GDM1 (cell line): ENCODE measurements at regions not wholly inside any gene's neighbourhood (a gene's known extent, or its start where the extent isn't known, plus 50 kb on each side); places are given as distances from the start of the nearest gene placed in this dataset.
"Not testable (repeated sequence)": the region's sequence is repeated elsewhere in the genome, so short reads cannot be mapped to it uniquely, and the experiment has no call there.

ENCODE experiments used
- DNase-seq: peaks from one replicate; lab custom pipeline; 2025; lab: John Stamatoyannopoulos, UW

DNA sequence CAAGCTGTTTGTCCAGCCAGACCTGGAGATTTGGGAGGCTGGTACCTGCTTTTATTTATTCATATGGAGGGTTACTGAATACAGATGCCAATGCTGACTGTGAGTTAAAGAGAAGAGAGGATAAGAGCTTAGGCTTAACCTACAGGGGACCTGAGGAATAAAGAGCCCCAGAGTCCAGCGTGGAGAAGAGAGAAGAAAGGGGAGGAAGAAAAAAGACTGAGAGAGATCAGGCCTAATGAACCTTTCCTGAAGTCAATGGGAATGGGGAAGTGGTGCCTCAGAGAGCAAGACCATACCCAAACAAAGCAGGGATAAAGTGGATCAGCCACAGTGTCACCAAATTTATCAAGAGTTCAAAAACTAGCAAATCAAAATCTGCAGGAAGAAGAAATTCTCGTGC, 348.6 kb upstream of the KCNH7 start:
- DNase-seq, result no peak

DNA sequence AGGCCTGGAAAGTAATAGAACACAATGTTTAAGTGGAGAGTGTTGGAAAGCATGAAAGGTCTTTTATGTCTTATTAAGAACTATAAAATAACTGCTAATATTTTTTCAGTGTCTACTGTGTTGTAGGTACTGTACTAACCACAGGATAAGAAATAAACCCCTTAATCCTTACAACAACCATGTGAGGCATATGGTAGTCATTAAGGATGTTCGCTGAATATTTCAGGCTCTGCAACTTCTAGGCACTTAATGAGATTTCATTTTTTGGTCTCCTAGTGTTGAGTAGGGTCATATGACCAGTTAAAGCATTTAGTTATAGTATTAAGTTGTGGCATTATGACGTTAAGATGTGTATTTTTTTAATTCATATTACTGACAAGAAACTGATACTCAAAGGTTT, 346.6 kb upstream of the KCNH7 start:
- no peak for DNase-seq

DNA sequence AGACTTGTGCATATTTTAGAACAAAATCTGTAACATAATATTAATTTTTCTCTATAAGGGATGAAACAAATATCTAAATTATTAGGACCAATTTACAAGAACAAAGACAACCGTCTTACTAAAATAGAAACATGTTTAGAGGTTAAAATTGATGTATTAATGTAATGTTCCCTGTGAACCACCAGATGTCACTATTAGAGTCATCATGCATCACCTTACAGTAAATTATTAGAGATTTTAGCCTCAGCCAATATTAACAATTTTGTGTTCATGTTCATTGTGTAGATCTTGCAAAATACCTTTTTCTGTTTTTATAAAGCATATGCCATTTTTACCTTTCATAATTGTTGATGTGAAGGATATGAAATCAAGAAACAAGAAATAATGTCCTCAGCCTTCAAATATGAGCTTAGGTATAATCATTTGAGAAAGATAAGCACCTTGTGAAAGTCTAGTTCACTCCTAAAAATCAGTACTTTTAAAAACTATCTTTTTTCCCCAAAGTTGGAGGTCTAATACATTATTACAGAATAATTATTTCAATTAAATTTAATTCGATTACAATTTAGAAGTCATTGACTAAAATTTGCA, 344.3 kb upstream of the KCNH7 start:
- no peak for DNase-seq

DNA sequence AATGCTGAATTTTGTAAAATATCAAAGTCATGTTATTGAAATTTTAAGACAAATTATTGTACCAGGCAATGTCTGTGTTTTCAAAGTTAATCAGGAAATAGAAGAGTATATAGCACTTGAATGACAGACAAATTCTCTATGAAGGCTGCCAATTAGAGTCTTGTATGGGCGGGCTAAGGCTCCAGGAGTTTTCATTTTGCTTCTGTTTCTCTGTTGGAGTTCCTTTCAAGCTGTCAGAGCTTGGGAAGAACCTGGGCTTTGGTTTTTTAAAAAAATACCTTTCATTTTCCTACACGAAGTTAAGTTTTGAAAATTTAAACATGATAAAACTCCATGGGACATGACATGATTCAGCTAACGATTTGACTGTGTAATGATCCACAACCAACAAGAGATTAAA, 339.0 kb upstream of the KCNH7 start:
- no peak for DNase-seq

DNA sequence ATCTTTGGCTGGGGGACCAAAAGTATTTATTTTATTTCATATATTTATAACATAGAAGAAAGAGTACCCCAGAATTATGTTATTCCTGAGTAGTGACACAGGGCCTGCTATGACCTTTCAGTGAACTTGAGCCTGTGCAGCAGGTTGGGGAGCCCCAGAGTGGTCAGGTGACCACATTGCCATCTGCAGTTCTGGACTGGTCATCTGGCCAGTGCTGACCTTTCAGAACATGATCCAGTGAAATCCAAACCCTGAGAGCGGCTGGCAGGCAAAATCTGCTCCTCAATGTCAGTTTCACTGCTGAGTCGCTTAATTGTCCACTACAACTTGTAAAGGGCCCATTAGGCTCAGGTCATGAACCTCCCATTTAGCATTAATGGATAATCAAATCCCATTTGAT, 336.7 kb upstream of the KCNH7 start:
- no peak for DNase-seq

DNA sequence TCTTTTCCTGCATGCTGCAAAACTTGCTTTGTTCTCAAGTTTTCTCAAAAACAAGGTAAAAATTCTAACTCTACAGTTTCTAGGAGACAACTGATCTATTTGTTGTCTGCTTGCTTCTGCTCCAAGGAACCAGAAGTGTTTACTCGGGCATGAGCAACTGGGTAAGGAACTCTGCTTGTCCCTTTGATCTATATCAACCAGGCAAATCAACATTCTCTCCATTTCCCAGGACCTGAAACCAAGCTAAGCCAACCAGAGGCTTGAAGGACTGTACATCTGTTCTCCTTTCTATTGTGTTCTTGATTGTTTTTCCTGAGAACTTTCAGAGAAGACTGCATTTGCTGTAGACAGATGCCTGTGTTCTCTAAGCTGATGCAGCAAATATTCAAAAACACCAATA, 335.0 kb upstream of the KCNH7 start:
- no peak for DNase-seq

DNA sequence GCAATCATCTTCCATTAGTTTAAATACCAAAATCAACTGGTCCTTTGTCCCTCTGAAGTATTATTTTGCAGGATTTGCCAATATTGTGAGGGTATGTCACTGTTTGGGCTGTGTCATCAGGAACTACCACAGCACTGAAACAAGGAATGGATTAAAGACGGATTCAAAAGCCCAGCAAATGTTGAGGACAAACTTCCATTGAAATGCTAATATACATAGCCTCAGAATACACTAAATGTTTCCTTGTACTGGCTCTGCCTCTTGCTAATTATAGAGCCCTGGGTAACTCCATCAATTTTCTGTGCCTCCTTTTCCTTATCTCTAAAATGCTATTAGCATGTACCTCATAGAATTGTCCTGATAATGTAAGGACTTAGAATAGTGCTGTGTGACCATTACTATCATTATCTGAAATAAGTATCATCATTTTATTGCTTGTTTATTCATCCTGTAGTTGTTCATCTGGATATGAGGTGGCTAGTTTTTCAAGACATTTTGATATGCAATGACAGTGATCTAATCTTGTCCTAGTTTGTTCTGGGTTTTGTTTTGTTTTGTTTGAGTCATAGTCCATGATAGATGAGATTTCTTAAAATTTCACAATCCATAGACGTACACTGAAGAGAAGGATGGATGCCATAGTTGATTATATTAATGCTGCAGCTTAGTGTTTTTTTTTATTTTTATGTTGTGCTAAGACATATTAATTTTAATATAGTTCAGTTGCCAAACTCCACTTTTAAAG, 333.4 kb upstream of the KCNH7 start:
- DNase-seq, result no peak

DNA sequence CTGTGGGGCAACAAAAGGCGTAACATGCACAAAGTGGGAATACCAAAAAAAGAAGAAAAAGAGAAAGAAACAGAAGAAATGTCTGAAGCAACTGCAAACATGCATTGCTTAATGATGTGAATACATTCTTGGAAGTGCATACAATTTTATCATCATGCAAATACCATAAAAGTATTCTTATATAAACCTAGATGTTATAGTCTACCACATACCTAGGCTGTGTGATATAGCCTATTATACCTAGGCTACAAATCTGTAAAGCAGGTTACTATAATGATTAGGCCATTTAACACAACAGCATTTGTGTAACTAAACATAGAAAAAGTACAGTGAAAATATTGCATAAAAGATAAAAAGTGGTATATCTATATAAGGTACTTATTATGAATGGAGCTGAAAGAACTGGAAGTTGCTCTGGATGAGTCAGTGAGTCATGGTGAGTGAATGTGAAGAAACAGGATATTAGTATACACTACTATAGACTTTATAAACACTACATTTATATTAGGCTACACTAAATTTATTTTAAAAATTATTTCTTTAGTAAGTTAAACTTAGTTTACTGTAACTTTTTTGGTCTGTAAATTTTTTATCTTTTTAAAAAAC, 319.4 kb upstream of the KCNH7 start:
- DNase-seq, result no peak

DNA sequence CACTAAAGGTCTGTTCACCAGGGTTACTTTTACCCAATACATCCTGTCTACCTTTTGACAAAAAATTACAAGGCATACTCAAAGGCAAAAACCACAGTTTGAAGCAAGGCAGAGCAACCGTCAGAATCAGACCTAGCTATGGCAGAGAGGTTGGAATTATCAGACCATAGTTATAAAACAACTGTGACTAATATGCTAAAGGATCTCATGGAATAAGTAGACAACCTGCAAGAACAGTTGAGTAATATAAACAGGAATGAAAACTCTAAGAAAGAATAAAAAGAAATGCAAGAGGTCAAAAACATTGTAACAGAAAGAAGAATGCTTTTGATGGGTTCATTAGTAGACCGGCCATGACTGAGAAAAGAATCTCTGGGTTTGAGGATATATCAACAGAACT, 318.8 kb upstream of the KCNH7 start:
- no peak for DNase-seq

DNA sequence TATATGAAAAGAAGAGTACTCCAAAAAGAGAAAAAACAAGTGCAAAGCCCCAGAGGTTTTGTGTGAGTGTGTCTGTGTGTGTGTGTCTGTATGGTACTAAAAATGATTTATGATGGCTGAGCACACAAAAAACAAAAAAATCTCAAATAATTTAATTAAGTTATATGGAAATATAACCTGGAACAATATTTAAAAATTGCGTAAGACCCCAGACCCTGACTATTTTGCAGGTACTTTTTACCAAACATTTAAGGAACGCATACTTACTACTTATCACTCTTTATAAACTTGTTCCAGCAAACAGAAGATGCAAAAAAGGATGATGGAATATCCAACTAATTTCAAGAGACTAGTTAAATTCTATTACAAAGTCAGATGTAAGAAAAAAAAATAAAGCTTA, 317.4 kb upstream of the KCNH7 start:
- DNase-seq, result no peak

DNA sequence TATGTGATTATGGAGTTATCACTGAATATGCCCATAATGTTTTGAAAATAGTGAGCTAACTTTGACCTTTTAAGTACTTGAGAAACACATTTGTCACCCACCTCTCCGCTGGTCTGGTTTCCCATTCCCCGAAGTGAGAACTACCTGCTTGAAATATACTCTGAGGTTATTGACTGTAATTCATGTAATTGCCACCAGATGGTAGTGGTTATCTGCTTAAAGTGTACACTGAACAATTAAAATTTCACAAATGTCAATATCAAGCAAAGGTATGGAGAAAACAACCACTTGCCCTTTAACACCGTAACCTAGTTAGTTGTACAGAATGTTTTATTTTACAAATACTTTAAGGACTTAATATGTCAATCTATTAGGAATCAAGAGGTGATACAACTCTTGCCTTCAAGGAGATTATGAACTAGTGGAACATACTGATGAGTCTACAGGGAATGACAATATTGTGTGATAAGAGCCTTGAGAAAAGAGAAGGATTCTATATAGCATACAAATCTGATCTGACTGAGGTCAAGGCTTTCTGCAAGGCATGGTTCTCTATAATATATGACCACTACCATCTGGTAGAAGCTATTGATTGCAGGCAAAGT, 316.8 kb upstream of the KCNH7 start:
- DNase-seq, result no peak

DNA sequence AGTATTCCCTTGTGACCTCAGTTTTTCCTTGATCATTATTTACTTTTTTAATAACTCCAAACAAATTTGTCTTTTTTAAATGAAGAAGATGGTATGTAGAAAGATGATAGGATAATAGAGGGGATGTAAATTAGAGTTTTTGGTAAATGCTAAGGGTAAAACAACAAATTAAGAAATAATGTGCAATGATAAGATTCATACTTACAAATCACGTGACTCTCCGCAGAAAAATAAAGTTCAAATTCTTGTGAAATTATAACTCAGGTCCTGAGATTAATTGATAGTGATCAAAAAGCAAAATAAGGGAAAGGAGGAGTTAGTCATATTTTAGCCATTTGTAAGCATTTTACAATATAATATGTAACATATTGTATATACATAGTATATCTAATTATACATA, 304.1 kb upstream of the KCNH7 start:
- DNase-seq, result no peak

DNA sequence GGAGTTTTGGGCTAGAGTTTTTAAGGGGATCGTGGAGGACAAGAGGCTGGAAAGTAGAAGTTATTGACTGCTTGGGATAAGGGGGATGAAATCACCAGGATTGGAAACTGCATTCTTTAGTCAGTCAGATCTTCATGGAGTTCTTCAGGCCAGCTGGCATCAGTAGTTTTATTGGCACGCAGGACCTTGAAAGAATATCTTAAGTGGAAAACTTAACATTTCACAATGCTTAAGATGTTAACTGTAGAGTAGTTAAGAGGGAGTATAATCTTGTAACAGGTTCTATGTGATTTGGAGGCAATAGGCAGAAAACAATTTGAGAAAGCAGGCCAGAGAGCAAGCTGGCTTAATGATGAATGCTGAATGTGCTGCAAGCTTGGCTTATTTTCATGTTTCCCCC, 300.4 kb upstream of the KCNH7 start:
- no peak for DNase-seq

DNA sequence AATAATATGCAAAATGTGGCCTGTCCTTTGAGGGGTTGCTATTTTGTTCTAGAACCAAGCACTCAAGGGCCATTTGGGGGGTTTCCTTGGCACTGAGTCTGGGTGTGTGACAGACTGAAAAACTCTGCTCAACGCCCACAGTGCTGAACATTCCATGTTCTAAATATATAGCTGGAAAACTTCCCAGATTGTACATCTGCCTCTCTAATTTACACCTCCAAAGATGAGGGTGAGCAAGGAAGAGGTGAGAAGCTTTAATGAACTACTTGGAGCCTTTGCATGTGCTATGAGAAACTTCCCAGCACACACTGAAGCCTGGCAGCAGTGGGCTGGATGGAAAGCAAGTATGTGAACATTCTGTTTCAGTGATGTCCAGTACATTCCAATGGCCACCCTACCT, 296.7 kb upstream of the KCNH7 start:
- no peak for DNase-seq

DNA sequence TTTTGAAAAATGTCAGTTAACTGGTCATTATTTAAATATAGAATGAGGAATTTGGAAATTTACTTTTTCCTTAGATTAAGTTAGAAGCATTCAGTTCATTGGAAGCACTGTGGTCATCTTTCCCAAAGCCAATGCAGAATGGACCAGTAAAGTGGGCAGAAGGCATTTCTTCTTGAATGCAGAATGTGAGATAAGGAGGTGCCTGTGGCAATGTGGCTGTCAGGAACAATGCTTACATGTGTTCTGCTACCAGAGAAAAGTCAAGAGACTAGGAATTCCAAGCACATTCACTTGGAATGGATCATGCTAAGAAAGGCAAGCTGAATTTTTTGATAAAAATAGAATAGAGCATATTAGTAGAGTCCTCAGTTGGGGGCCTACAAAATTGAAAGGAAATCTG, 295.0 kb upstream of the KCNH7 start:
- DNase-seq, result no peak

DNA sequence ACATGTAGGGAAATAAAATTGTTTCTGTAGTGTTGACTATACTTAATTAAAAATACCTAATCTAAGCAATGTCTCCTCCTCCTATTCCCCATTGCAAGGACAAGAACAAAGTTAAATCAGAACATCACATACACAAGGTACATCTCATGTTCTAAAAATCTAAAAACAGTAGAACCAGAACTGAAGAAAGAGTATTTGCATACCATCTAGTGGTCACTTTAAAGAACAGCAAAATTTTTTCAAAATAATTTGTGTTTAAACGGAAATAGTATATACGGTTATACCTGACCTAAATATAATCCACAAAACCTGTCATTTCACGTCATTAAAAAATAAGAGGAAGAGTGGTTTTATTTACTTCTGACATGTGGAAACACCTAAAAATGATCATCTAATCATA, 294.3 kb upstream of the KCNH7 start:
- DNase-seq, result no peak

DNA sequence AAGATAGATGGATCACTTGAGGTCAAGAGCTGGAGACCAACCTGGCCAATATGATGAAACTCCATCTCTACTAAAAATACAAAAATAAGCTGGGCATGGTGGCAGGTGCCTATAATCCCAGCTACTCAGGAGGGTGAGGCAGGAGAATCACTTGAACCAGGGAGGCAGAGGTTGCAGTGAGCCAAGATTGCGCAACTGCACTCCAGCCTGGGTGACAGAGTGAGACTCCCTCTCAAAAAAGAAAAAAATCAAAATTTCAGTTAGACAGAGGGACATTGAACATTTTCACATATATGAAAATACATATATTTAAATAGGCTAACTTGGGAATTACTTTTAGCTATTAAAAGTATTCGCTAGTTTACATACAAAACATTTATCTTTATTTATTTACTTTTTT, 293.6 kb upstream of the KCNH7 start:
- DNase-seq, result not testable (repeated sequence)

DNA sequence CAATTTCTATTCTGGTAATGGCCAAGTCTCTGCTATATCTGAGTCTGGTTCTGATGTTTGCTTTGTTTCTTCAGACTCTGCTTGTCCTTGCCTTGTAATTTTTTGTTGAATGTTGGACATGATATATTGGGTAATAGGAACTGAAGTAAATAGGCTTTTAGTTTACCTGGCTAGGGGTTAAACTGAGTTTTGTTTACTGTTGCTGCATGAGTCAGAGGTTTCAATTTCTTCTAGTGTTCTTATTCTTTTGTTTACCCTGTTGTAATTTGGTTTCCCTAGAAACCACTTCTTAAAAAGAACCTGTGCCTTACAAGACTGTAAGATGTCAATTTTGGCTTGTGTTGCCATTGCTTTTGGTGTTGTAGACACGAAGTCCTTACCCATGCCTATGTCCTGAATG, 285.0 kb upstream of the KCNH7 start:
- no peak for DNase-seq

DNA sequence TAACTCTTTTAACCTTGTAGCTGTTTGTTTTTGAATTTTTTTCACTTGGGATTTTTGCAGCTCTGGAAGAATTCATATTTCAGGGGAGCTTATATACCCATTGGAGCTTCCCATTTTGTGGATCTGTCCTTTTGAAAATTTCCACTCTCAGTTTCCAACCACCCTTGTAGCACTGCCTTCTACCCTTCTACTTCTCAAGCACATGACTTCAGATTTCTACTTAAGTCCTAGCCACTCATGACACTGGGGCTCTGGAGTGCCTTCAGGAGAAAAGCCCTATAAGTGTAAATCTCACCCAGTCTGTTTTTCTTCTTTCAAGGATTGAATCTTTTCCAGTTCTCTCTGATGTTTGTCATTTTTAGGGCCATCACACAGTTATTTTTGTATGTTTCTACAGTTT, 283.7 kb upstream of the KCNH7 start:
- no peak for DNase-seq

DNA sequence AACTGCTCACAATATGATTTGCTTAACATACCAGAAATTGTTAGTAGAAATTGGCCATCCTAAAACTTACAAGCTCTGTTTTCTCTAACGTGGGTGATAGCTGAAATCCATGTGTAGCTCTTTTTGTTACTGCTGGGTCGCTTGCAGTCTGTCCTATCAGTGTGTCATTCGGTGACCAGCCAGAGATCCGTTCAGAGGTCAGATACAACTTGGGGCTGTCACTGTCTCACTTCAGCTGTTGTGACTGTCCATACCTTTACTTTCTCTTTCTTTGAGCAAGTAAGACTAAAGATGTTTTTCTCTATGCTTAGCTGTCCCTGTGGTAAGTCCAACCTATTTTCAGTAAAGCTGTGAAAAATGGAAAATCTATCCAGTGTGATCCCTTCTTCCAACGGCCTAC, 282.9 kb upstream of the KCNH7 start:
- DNase-seq, result no peak

DNA sequence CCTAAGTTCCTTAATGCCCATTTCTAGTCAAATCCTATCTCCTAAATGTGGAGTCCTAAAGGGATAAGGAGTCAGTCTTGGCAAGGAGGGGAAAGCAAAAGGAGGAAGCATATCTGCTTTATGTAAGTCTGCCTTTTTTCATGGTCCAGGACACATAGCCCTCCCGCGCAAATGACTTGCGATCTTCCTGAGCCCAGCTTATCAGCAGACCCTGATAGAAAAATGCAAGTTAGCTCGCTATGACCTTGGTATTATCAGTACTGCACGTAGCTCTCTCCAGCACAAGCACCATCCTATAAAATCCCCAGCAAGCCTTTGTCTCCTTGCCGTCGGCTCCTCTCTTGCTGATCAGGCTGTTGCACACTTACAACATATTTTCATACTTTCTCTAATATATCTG, 281.4 kb upstream of the KCNH7 start:
- DNase-seq, result no peak

DNA sequence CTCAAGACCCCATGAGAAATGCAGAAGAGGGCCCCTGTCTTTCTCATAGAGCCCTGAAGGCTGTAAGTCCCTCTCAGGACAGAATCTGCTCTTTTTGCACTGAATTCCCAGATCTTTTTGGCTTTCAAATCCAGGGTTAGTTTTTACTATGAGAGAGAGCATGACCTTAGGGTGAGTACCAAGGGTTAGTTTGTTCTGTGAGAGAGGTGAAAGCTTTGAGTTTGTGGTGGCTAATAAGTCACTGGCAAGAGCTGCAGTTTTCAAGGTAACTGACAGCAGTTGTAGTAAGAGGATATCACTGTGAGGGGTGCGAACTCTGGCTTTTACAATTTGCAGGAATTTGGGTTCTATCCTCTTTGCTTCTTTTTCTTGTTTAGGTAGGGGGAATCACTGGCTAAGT, 248.4 kb upstream of the KCNH7 start:
- no peak for DNase-seq

DNA sequence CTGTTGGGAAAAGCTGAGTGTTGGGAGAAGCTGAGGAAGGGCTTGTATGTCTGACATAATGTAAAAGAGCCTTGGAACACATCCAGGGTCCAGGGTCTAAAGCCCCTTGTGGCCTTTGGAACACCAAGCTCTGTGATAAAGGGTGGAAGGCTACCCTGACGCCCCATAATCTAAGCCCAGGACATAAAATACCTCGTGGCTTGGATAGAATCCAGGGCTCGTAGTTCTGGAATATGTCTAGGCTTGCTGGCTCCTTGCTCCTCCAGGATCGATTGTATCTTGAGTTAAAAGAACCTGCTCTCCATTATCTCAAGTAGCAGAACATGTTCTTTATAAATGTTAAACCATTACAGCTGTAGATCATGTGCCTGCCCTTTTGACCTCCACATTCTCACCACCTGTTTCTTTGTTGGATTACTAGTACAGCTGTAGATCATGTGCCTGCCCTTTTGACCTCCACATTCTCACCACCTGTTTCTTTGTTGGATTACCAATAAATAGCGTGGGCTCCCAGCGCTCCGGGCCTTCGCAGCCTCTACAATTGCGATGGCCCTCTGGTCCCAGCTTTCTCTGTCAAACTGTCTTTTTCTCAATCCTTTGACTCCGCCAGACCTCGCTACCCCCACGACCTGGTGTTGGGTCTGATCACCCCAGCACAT, 246.9 kb upstream of the KCNH7 start:
- DNase-seq, result not testable (repeated sequence)
